GM23338 (cell line): ENCODE measurements at regions not wholly inside any gene's neighbourhood (a gene's known extent, or its start where the extent isn't known, plus 50 kb on each side); places are given as distances from the start of the nearest gene placed in this dataset.

Experiments used
- ATAC-seq: fragments of 200-7000 bp; cut with Tn5 transposase; 3 replicates; pipeline ENCODE4 v1.9.1; 2020
- DNase-seq: peaks from one replicate; pipeline ENCODE4 v3.0.0-alpha.2; 2015; ENCODE audit warnings: low spot score
- H2AFZ ChIP-seq: fragments of 200-600 bp; sonication (generic); 2 replicates; pipeline ENCODE4 v1.8.0; 2016; ENCODE audit warnings: antibody characterized with exemption, mild to moderate bottlenecking, moderate library complexity
- H3F3A ChIP-seq: fragments of 200-600 bp; sonication (generic); replicated peaks from 2 replicates; pipeline ENCODE4 v1.8.0; 2017; ENCODE audit warnings: antibody characterized with exemption, mixed run types, low read depth
- H3K27ac ChIP-seq: fragments of 200-600 bp; sonication (generic); 2 replicates; pipeline ENCODE4 v1.6.1; 2016; ENCODE audit warnings: low read depth
- H3K27me3 ChIP-seq: fragments of 200-600 bp; sonication (generic); 2 replicates; pipeline ENCODE4 v1.8.0; 2016; ENCODE audit warnings: mild to moderate bottlenecking, mixed run types, moderate library complexity; ENCODE audit not compliant: insufficient read depth
- H3K36me3 ChIP-seq: fragments of 200-600 bp; sonication (generic); 2 replicates; pipeline ENCODE4 v1.8.0; 2016; ENCODE audit warnings: mild to moderate bottlenecking; ENCODE audit not compliant: insufficient read depth
- H3K4me1 ChIP-seq: fragments of 200-600 bp; sonication (generic); 2 replicates; pipeline ENCODE4 v1.8.0; 2016; ENCODE audit warnings: mild to moderate bottlenecking, moderate library complexity; ENCODE audit not compliant: insufficient read depth
- H3K4me2 ChIP-seq: fragments of 200-600 bp; sonication (generic); 2 replicates; pipeline ENCODE4 v1.7.1; 2017; ENCODE audit warnings: mixed run types
- H3K4me3 ChIP-seq: fragments of 200-600 bp; sonication (generic); 2 replicates; pipeline ENCODE4 v1.6.1; 2016; ENCODE audit warnings: mixed run types
- H3K79me2 ChIP-seq: fragments of 200-600 bp; sonication (generic); replicated peaks from 2 replicates; pipeline ENCODE4 v1.8.0; 2017; ENCODE audit warnings: mild to moderate bottlenecking; ENCODE audit not compliant: insufficient read depth
- H3K9me2 ChIP-seq: fragments of 200-600 bp; sonication (generic); 2 replicates; pipeline ENCODE4 v1.8.0; 2017; ENCODE audit not compliant: insufficient read depth
- H4K20me1 ChIP-seq: fragments of 200-600 bp; sonication (generic); replicated peaks from 2 replicates; pipeline ENCODE4 v1.8.0; 2017; ENCODE audit warnings: mild to moderate bottlenecking; ENCODE audit not compliant: insufficient read depth
- H3K27ac Mint-ChIP-seq: 2 replicates; pipeline ENCODE4 v1.8.0; 2020; ENCODE audit warnings: inconsistent platforms, mild to moderate bottlenecking, moderate library complexity, mixed read lengths
- H3K27me3 Mint-ChIP-seq: 3 replicates; pipeline ENCODE4 v1.8.0; 2022; ENCODE audit warnings: low read depth, mild to moderate bottlenecking, moderate library complexity, mixed read lengths, inconsistent platforms; ENCODE audit not compliant: insufficient read depth, poor library complexity
- H3K36me3 Mint-ChIP-seq: 3 replicates; pipeline ENCODE4 v1.8.0; 2021; ENCODE audit warnings: low read depth, mild to moderate bottlenecking, inconsistent platforms, moderate library complexity, mixed read lengths
- H3K4me1 Mint-ChIP-seq: 3 replicates; pipeline ENCODE4 v1.8.0; 2020; ENCODE audit warnings: mild to moderate bottlenecking, inconsistent platforms, mixed read lengths
- H3K4me3 Mint-ChIP-seq: 3 replicates; pipeline ENCODE4 v1.8.0; 2021; ENCODE audit warnings: moderate library complexity, mild to moderate bottlenecking, inconsistent platforms, mixed read lengths
- H3K9me3 Mint-ChIP-seq: 3 replicates; pipeline ENCODE4 v1.8.0; 2020; ENCODE audit warnings: moderate library complexity, mild to moderate bottlenecking, inconsistent platforms, mixed read lengths
- CREB1 ChIP-seq: fragments of 250-450 bp; sonication (Bioruptor Pico); IDR thresholded peaks from 2 replicates; pipeline ENCODE4 v1.5.0; 2020; ENCODE audit warnings: low read depth, mild to moderate bottlenecking, moderate library complexity
- CTCF ChIP-seq, 2 experiments: fragments of 200-600 bp in 1 of 2; sonication (generic) in 1 of 2; conservative IDR thresholded peaks; 2 replicates each; pipeline versions ENCODE4 v1.5.1 to v1.6.1; 2016 to 2017; ENCODE audit warnings: antibody characterized with exemption in 2 of 2, low read depth in 2 of 2, mild to moderate bottlenecking in 2 of 2, moderate library complexity in 1 of 2
- ETS1 ChIP-seq: IDR thresholded peaks from 2 replicates; pipeline ENCODE4 v1.6.1; 2016; ENCODE audit warnings: antibody characterized with exemption
- EZH2 ChIP-seq: fragments of 200-600 bp; sonication (generic); IDR thresholded peaks from one replicate; pipeline ENCODE4 v1.8.0; 2017; ENCODE audit warnings: antibody characterized with exemption, mild to moderate bottlenecking, low read depth; ENCODE audit not compliant: unreplicated experiment
- EZH2phosphoT487 ChIP-seq: fragments of 200-600 bp; sonication (generic); IDR thresholded peaks from one replicate; pipeline ENCODE4 v1.8.1; 2018; ENCODE audit warnings: antibody characterized with exemption; ENCODE audit not compliant: unreplicated experiment
- JUNB ChIP-seq: IDR thresholded peaks from one replicate; pipeline ENCODE4 v1.6.1; 2016; ENCODE audit warnings: antibody characterized with exemption; ENCODE audit not compliant: unreplicated experiment
- NANOG ChIP-seq: IDR thresholded peaks from 2 replicates; pipeline ENCODE4 v1.6.1; 2016; ENCODE audit warnings: antibody characterized with exemption, borderline replicate concordance
- POLR2AphosphoS5 ChIP-seq: IDR thresholded peaks from 2 replicates; pipeline ENCODE4 v1.6.1; 2016; ENCODE audit warnings: antibody characterized with exemption, low read depth
- REST ChIP-seq: IDR thresholded peaks from one replicate; pipeline ENCODE4 v1.6.1; 2018; ENCODE audit warnings: antibody characterized with exemption; ENCODE audit not compliant: unreplicated experiment
- STAT1 ChIP-seq: IDR thresholded peaks from one replicate; pipeline ENCODE4 v1.6.1; 2016; ENCODE audit warnings: antibody characterized with exemption; ENCODE audit not compliant: unreplicated experiment
- ZNF114 ChIP-seq: fragments of 250-450 bp; sonication (Bioruptor Pico); IDR thresholded peaks from 2 replicates; pipeline ENCODE4 v1.5.0; 2020; ENCODE audit warnings: mild to moderate bottlenecking, moderate library complexity
- ZNF331 ChIP-seq: fragments of 250-450 bp; sonication (Bioruptor Pico); IDR thresholded peaks from 2 replicates; pipeline ENCODE4 v1.5.0; 2020; ENCODE audit warnings: low read depth, mild to moderate bottlenecking, moderate library complexity
- ZNF462 ChIP-seq: fragments of 250-450 bp; sonication (Bioruptor Pico); IDR thresholded peaks from 2 replicates; pipeline ENCODE4 v1.5.0; 2020; ENCODE audit warnings: mild to moderate bottlenecking, moderate library complexity

GRCh38 chr14:31962920-31963319 is 114.2 kb upstream of the ARHGAP5 start:
- no peak overlapping the region for H3K27ac ChIP-seq
- Mint-ChIP-seq H3K4me1 (no peaks in the 10 kb centered on the region), H3K9me3 (peaks cover 8% of the 10 kb centered on the region; the same call in 2 of the 3 replicates), H3K36me3 (no peaks in the 10 kb centered on the region; the same call in 1 of the 3 replicates), H3K4me3 (no peak overlapping the region), H3K27ac (no peak overlapping the region), H3K27me3 (peaks cover 4% of the 10 kb centered on the region)
- H4K20me1 ChIP-seq: no peaks in the 10 kb centered on the region
- H3K79me2 ChIP-seq: no peaks in the 10 kb centered on the region
- H3K4me3 ChIP-seq: no peak overlapping the region
- peak overlapping the region; percentile 72; the same call in 1 of the 2 replicates for H2AFZ ChIP-seq
- TF ChIP-seq ZNF462 (CRISPR knock-in tag): no peak
- no peak for TF ChIP-seq JUNB
- TF ChIP-seq REST: no peak
- TF ChIP-seq ZNF331: no peak
- no peak for TF ChIP-seq CTCF (conservative IDR thresholded peaks at IDR 0.05; ENCODE audit: low read depth in 2 of 2)
- TF ChIP-seq STAT1: no peak
- no peak for TF ChIP-seq EZH2phosphoT487
- no peak for TF ChIP-seq ETS1
- no peak for TF ChIP-seq NANOG
- no peak for TF ChIP-seq ZNF114
- TF ChIP-seq CREB1 (CRISPR knock-in tag): no peak
- TF ChIP-seq POLR2AphosphoS5: no peak
- TF ChIP-seq EZH2: no peak
- H3K4me1 ChIP-seq: no peaks in the 10 kb centered on the region
- no peaks in the 10 kb centered on the region for H3K9me2 ChIP-seq
- ATAC-seq: no peak
- H3F3A ChIP-seq: no peaks in the 10 kb centered on the region
- no peaks in the 10 kb centered on the region for H3K36me3 ChIP-seq
- DNase-seq: no peak
- H3K27me3 ChIP-seq: no peaks in the 10 kb centered on the region
- no peak overlapping the region for H3K4me2 ChIP-seq
